ENCODE measurements at regions not wholly inside any gene's neighbourhood (a gene's known extent, or its start where the extent isn't known, plus 50 kb on each side); places are given as distances from the start of the nearest gene placed in this dataset.

DNA sequence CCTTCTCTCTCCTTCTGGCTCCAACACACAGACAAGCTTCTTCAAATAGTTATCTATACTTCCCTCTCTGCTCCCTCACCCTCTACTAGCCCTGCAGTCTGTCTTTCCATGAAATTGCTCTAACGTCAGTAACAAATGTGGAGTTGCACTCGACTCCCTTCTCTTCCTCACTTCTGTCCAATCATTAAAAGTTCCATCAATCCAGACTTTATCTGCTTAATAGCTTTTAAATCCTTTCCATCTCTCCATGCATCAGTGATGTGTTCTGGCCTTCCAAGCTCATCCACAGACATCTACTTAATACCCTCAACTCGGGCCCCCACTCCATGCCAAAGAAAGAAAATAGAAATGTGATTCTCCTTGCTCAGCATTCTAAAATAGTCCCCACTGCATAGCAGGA lies 422.1 kb upstream of the CDH5 start:
- TF ChIP-seq SETDB1 (CRISPR knock-in tag; IDR thresholded peaks at IDR 0.05; ENCODE audit: borderline replicate concordance) = no peak
- no peak for TF ChIP-seq RFXAP (CRISPR knock-in tag; IDR thresholded peaks at IDR 0.05; ENCODE audit: borderline replicate concordance)
- TF ChIP-seq CEBPG (CRISPR knock-in tag; IDR thresholded peaks at IDR 0.05) = no peak
- no peak for TF ChIP-seq SMARCC2 (IDR thresholded peaks at IDR 0.05)
- no peak for TF ChIP-seq CEBPB (IDR thresholded peaks at IDR 0.05; ENCODE audit: borderline replicate concordance, low read depth, low read length)
- TF ChIP-seq GABPA (IDR thresholded peaks at IDR 0.05; ENCODE audit: low read depth, low read length) = no peak
- TF ChIP-seq GABPA (CRISPR knock-in tag; IDR thresholded peaks at IDR 0.05; ENCODE audit: low read depth) = no peak
- TF ChIP-seq, protein P1, sequence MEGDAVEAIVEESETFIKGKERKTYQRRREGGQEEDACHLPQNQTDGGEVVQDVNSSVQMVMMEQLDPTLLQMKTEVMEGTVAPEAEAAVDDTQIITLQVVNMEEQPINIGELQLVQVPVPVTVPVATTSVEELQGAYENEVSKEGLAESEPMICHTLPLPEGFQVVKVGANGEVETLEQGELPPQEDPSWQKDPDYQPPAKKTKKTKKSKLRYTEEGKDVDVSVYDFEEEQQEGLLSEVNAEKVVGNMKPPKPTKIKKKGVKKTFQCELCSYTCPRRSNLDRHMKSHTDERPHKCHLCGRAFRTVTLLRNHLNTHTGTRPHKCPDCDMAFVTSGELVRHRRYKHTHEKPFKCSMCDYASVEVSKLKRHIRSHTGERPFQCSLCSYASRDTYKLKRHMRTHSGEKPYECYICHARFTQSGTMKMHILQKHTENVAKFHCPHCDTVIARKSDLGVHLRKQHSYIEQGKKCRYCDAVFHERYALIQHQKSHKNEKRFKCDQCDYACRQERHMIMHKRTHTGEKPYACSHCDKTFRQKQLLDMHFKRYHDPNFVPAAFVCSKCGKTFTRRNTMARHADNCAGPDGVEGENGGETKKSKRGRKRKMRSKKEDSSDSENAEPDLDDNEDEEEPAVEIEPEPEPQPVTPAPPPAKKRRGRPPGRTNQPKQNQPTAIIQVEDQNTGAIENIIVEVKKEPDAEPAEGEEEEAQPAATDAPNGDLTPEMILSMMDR (CRISPR knock-in tag; IDR thresholded peaks at IDR 0.05) = no peak
